Panc1 (cell line): ENCODE measurements at regions not wholly inside any gene's neighbourhood (a gene's known extent, or its start where the extent isn't known, plus 50 kb on each side); places are given as distances from the start of the nearest gene placed in this dataset.

Experiments
- CTCF ChIP-seq: fragments of 450-650 bp; IDR thresholded peaks from 2 replicates; pipeline ENCODE4 v1.5.1; 2017; ENCODE audit warnings: mild to moderate bottlenecking
- POLR2AphosphoS5 ChIP-seq: IDR thresholded peaks from 2 replicates; pipeline ENCODE4 v1.6.1; 2012; ENCODE audit warnings: mild to moderate bottlenecking, low read depth, low read length, moderate library complexity
- REST ChIP-seq, 2 experiments: IDR thresholded peaks; 2 replicates each; pipeline ENCODE4 v1.6.1; 2011 to 2012; ENCODE audit warnings: low read depth in 2 of 2, control low read depth in 1 of 2, low read length in 1 of 2, mild to moderate bottlenecking in 1 of 2, moderate library complexity in 1 of 2; ENCODE audit not compliant: insufficient read depth in 1 of 2
- SIN3A ChIP-seq: IDR thresholded peaks from 2 replicates; pipeline ENCODE4 v1.6.1; 2012; ENCODE audit warnings: low read depth, mild to moderate bottlenecking, low read length, moderate library complexity, borderline replicate concordance; ENCODE audit not compliant: insufficient read depth
- TCF7L2 ChIP-seq: IDR thresholded peaks from 2 replicates; pipeline ENCODE4 v1.6.1; 2011; ENCODE audit warnings: mild to moderate bottlenecking, low read depth, low read length, inconsistent platforms

GRCh38 chr4:177008071-177008835 is 215.5 kb upstream of the VEGFC start:
- TF ChIP-seq CTCF (no peak), TCF7L2 (no peak), SIN3A (no peak), REST (IDR thresholded peaks at IDR 0.05; ENCODE audit: insufficient read depth in 1 of 2, low read depth in 2 of 2, low read length in 1 of 2) (no peak), POLR2AphosphoS5 (no peak)
